Glutamatergic neuron (in vitro differentiated cells): ENCODE measurements at regions not wholly inside any gene's neighbourhood (a gene's known extent, or its start where the extent isn't known, plus 50 kb on each side); places are given as distances from the start of the nearest gene placed in this dataset.

Experiments used
- DNase-seq: peaks from one replicate; pipeline ENCODE4 v3.0.0; 2022
- H3K27ac Mint-ChIP-seq: one replicate; pipeline ENCODE4 v1.8.0; 2020; ENCODE audit warnings: mild to moderate bottlenecking, mixed read lengths, inconsistent platforms; ENCODE audit not compliant: unreplicated experiment
- H3K27me3 Mint-ChIP-seq: one replicate; pipeline ENCODE4 v1.8.0; 2020; ENCODE audit warnings: mild to moderate bottlenecking, moderate library complexity, mixed read lengths, inconsistent platforms; ENCODE audit not compliant: unreplicated experiment
- H3K36me3 Mint-ChIP-seq: one replicate; pipeline ENCODE4 v1.8.0; 2020; ENCODE audit warnings: mild to moderate bottlenecking, mixed read lengths, inconsistent platforms; ENCODE audit not compliant: unreplicated experiment
- H3K4me1 Mint-ChIP-seq: one replicate; pipeline ENCODE4 v1.8.0; 2020; ENCODE audit warnings: mild to moderate bottlenecking, low read depth, mixed read lengths, inconsistent platforms; ENCODE audit not compliant: unreplicated experiment
- H3K4me3 Mint-ChIP-seq: one replicate; pipeline ENCODE4 v1.8.0; 2020; ENCODE audit warnings: mild to moderate bottlenecking, mixed read lengths, inconsistent platforms; ENCODE audit not compliant: unreplicated experiment
- H3K9me3 Mint-ChIP-seq: one replicate; pipeline ENCODE4 v1.8.0; 2020; ENCODE audit warnings: mild to moderate bottlenecking, moderate library complexity, mixed read lengths, inconsistent platforms; ENCODE audit not compliant: unreplicated experiment
- CTCF ChIP-seq: fragments of 200-600 bp; sonication (generic); IDR thresholded peaks from one replicate; pipeline ENCODE4 v1.5.0; 2021; ENCODE audit not compliant: partially characterized antibody, unreplicated experiment

GRCh38 chr9:117825609-117826347, 121.6 kb downstream of the TLR4 start:
- H3K9me3 Mint-ChIP-seq: no peaks in the 10 kb centered on the region
- no peak for DNase-seq
- no peaks in the 10 kb centered on the region for H3K36me3 Mint-ChIP-seq
- H3K4me1 Mint-ChIP-seq: peaks cover 3% of the 10 kb centered on the region
- no peak overlapping the region for H3K4me3 Mint-ChIP-seq
- no peaks in the 10 kb centered on the region for H3K27me3 Mint-ChIP-seq
- no peak overlapping the region for H3K27ac Mint-ChIP-seq
- TF ChIP-seq CTCF: no peak

GRCh38 chr9:117826837-117827236, 122.6 kb downstream of the TLR4 start:
- no peak for TF ChIP-seq CTCF
- Mint-ChIP-seq H3K9me3 (no peaks in the 10 kb centered on the region), H3K4me3 (no peak overlapping the region), H3K4me1 (peaks cover 3% of the 10 kb centered on the region), H3K27me3 (no peaks in the 10 kb centered on the region), H3K27ac (no peak overlapping the region), H3K36me3 (no peaks in the 10 kb centered on the region)
- no peak for DNase-seq

- no peaks in the 10 kb centered on the region for H3K9me3 Mint-ChIP-seq
- TF ChIP-seq CTCF: no peak
- DNase-seq: no peak
These were observed 123.3 kb downstream of the TLR4 start for GRCh38 chr9:117827456-117827855.

GRCh38 chr9:117828466-117828865, 124.3 kb downstream of the TLR4 start:
- Mint-ChIP-seq H3K4me3 (no peak overlapping the region), H3K4me1 (peaks cover 3% of the 10 kb centered on the region), H3K27ac (no peak overlapping the region), H3K9me3 (no peaks in the 10 kb centered on the region), H3K36me3 (no peaks in the 10 kb centered on the region), H3K27me3 (no peaks in the 10 kb centered on the region)
- no peak for DNase-seq
- no peak for TF ChIP-seq CTCF

More at GRCh38 chr9:117827456-117827855, 123.3 kb downstream of the TLR4 start:
- no peaks in the 10 kb centered on the region for H3K27me3 Mint-ChIP-seq
- H3K4me3 Mint-ChIP-seq: no peak overlapping the region
- no peak overlapping the region for H3K27ac Mint-ChIP-seq
- H3K36me3 Mint-ChIP-seq: no peaks in the 10 kb centered on the region
- H3K4me1 Mint-ChIP-seq: peaks cover 3% of the 10 kb centered on the region

GRCh38 chr9:117835798-117836197, 131.6 kb downstream of the TLR4 start:
- Mint-ChIP-seq H3K4me1 (no peaks in the 10 kb centered on the region), H3K27me3 (no peaks in the 10 kb centered on the region), H3K36me3 (no peaks in the 10 kb centered on the region), H3K9me3 (no peaks in the 10 kb centered on the region), H3K4me3 (no peak overlapping the region), H3K27ac (no peak overlapping the region)
- TF ChIP-seq CTCF: no peak
- DNase-seq: no peak
